ENCODE measurements at regions not wholly inside any gene's neighbourhood (a gene's known extent, or its start where the extent isn't known, plus 50 kb on each side); places are given as distances from the start of the nearest gene placed in this dataset.

DNA sequence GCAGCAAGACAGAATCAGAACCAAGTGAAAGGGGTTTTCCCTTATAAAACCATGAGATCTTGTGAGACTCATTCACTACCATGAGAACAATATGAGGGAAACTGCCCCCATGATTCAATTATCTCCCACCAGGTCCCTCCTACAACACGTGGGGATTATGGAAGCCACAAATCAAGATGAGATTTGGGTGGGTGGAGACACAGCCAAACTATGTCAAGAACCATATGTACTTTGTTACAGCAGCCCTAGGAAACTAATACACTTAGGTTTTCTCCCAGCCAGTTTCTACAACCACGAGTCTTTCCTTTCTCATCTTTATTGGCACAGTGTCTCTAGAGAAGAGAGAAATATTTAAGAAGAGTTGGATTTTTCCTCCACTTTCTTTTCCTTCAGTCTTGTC lies 72.6 kb downstream of the BTG1 start:
- H3K27me3 ChIP-seq (ENCODE audit: control insufficient read depth, insufficient read depth, low read length): no peaks in the 10 kb centered on the region
- H3K4me1 ChIP-seq (ENCODE audit: control insufficient read depth, insufficient read depth, low read length): peaks cover 7% of the 10 kb centered on the region; the same call in 1 of the 2 replicates
- H3K9ac ChIP-seq (ENCODE audit: low read length): no peak overlapping the region
- no peaks in the 10 kb centered on the region for H3K9me3 ChIP-seq (ENCODE audit: control insufficient read depth, insufficient read depth, low read depth, low read length)
- no peaks in the 10 kb centered on the region for H3K36me3 ChIP-seq (ENCODE audit: control insufficient read depth, insufficient read depth, low read length)
- H3K4me3 ChIP-seq (ENCODE audit: low read depth, low read length): no peak overlapping the region
- no peak overlapping the region for H3K27ac ChIP-seq (ENCODE audit: low read depth, low read length)

DNA sequence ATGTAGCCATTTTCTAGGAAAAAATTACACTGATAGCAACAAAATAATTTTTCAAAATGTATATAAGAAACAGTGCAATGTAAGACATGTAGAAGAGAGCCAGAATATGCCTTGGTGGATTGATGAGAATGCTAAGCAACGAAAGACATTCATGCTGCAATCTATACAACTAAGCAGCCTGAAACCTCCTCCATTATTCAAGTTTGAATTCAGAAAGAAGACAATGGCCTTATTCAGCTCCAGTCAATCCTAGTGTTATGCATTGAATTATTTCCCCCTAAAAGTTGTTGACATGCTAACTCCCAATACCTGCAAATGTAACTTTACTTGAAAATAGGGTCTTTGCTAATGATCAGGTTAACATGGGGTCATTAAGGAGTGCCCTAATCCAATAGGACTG lies 73.5 kb downstream of the BTG1 start:
- H3K27me3 ChIP-seq (ENCODE audit: control insufficient read depth, insufficient read depth, low read length): no peaks in the 10 kb centered on the region
- no peaks in the 10 kb centered on the region for H3K36me3 ChIP-seq (ENCODE audit: control insufficient read depth, insufficient read depth, low read length)
- H3K27ac ChIP-seq (ENCODE audit: low read depth, low read length): no peak overlapping the region
- peaks cover 7% of the 10 kb centered on the region; the same call in 1 of the 2 replicates for H3K4me1 ChIP-seq (ENCODE audit: control insufficient read depth, insufficient read depth, low read length)
- no peak overlapping the region for H3K9ac ChIP-seq (ENCODE audit: low read length)
- no peak overlapping the region for H3K4me3 ChIP-seq (ENCODE audit: low read depth, low read length)
- no peaks in the 10 kb centered on the region for H3K9me3 ChIP-seq (ENCODE audit: control insufficient read depth, insufficient read depth, low read depth, low read length)

DNA sequence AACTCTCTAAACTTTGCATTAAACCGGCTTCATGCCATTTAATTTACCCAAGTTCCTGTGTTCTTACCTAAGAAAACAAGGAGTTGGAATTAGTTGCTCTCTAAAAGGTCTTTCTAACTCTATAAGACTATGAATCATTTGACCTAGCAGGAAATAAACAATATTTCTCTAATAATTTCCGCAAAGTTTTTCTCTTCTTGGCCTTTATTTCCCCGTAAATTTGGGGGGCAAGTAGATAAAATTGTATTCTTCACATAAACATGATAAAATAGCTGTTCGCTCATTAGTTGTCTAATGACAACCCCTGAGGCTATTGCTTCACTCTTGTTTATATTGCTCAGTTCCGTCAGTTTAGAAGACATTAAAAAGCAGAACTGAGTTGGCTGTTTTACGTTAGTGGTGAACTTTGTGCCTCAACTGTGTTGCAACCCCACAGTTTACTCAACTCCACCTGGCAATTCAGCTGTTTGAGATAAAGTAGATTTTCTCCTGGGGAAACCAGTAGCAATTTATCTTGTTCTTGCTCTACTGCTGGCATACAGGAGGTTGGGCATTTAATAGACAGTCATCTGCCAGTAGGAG lies 74.7 kb downstream of the BTG1 start:
- no peaks in the 10 kb centered on the region for H3K9me3 ChIP-seq (ENCODE audit: control insufficient read depth, insufficient read depth, low read depth, low read length)
- no peaks in the 10 kb centered on the region for H3K36me3 ChIP-seq (ENCODE audit: control insufficient read depth, insufficient read depth, low read length)
- no peak overlapping the region for H3K27ac ChIP-seq (ENCODE audit: low read depth, low read length)
- H3K9ac ChIP-seq (ENCODE audit: low read length): no peak overlapping the region
- no peaks in the 10 kb centered on the region for H3K27me3 ChIP-seq (ENCODE audit: control insufficient read depth, insufficient read depth, low read length)
- no peak overlapping the region for H3K4me3 ChIP-seq (ENCODE audit: low read depth, low read length)
- peaks cover 7% of the 10 kb centered on the region; the same call in 1 of the 2 replicates for H3K4me1 ChIP-seq (ENCODE audit: control insufficient read depth, insufficient read depth, low read length)

DNA sequence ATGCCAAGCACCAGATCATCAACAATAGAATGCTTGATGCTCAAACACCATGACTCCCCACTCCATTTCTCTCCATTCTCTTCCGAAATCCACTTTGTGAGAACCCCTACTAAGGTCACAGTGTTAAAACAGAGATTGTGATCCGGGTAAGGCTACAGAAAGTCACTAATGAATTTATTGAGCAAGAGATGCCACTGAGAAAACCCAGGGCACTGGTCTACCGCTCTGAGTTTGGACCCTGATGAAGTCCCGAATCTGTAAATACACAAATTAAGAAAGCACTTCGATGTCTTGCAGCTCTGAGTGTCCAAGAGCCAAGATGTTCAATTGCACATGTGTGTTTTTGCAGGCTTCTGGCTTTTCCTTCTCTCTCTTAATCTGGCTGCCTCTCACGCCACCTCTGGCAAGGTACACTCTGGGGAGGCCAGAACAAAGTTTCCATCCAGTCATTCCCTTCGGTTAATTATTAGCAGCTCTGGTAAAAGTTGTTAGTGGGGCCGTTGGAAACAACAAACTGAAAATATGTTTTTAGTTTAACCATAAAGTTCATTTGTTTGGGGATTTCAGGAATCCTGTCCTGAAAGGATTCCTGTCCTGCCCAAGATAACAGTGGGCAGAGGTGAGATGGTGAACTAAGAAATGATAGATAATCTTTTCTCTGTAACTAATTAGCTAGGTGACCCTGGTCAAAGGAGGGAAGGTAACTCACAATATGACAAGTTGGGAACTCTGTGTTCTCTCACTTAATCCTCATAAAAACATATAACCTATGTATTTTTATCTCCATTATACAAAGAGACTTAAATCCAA lies 75.4 kb downstream of the BTG1 start:
- Histone ChIP-seq H3K27ac (ENCODE audit: low read depth, low read length) (no peak overlapping the region), H3K9ac (ENCODE audit: low read length) (no peak overlapping the region), H3K27me3 (ENCODE audit: control insufficient read depth, insufficient read depth, low read length) (no peaks in the 10 kb centered on the region)

DNA sequence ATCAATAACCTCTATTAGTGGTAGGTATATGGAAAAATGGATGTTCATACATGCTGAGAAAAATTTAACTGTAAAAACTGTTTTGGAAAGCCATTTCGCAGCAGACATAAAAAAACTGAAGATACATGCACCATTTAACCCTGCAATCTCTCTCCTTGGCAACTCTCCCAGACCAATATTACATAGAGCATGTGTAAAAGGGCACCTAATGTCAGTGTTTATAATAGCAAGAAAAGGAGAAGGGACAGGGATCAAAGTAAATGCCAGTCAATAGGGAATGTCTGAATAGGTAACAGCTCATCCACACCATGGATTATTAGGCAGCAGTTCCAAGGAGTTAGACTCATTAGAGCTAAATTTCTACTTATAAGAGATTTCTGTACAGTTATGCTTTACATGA lies 77.2 kb downstream of the BTG1 start:
- Histone ChIP-seq H3K27me3 (ENCODE audit: control insufficient read depth, insufficient read depth, low read length) (no peaks in the 10 kb centered on the region), H3K27ac (ENCODE audit: low read depth, low read length) (no peak overlapping the region), H3K9ac (ENCODE audit: low read length) (no peak overlapping the region), H3K4me1 (ENCODE audit: control insufficient read depth, insufficient read depth, low read length) (no peaks in the 10 kb centered on the region), H3K36me3 (ENCODE audit: control insufficient read depth, insufficient read depth, low read length) (no peaks in the 10 kb centered on the region), H3K4me3 (ENCODE audit: low read depth, low read length) (no peak overlapping the region), H3K9me3 (ENCODE audit: control insufficient read depth, insufficient read depth, low read depth, low read length) (no peaks in the 10 kb centered on the region)

More for the DNA sequence above, 75.4 kb downstream of the BTG1 start:
- Histone ChIP-seq H3K4me3 (ENCODE audit: low read depth, low read length) (no peak overlapping the region), H3K36me3 (ENCODE audit: control insufficient read depth, insufficient read depth, low read length) (no peaks in the 10 kb centered on the region), H3K9me3 (ENCODE audit: control insufficient read depth, insufficient read depth, low read depth, low read length) (no peaks in the 10 kb centered on the region), H3K4me1 (ENCODE audit: control insufficient read depth, insufficient read depth, low read length) (peaks cover 1% of the 10 kb centered on the region; the same call in 1 of the 2 replicates)

DNA sequence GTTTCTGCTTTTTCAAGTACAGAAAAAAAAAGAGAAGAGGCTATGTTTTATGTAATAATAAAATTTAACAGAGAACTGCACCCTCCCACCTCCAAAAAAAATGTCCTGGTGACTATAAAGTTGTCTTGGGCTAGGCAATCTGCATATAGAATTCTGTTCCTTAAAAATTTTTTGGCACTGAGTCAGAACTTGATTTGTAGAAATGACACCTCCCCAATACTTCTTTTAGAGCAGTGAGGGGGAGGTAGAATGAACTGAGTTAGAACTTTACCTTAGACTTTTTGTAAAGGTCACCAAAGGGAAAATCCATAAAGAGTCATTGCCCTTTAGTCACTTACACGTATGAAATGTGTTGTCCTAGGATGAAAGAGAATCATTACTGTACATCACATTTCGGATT lies 80.0 kb downstream of the BTG1 start:
- Histone ChIP-seq H3K9me3 (ENCODE audit: control insufficient read depth, insufficient read depth, low read depth, low read length) (no peaks in the 10 kb centered on the region), H3K4me1 (ENCODE audit: control insufficient read depth, insufficient read depth, low read length) (peaks cover 7% of the 10 kb centered on the region; the same call in 1 of the 2 replicates), H3K27ac (ENCODE audit: low read depth, low read length) (no peak overlapping the region), H3K27me3 (ENCODE audit: control insufficient read depth, insufficient read depth, low read length) (no peaks in the 10 kb centered on the region), H3K36me3 (ENCODE audit: control insufficient read depth, insufficient read depth, low read length) (no peaks in the 10 kb centered on the region), H3K4me3 (ENCODE audit: low read depth, low read length) (no peak overlapping the region), H3K9ac (ENCODE audit: low read length) (no peak overlapping the region)

DNA sequence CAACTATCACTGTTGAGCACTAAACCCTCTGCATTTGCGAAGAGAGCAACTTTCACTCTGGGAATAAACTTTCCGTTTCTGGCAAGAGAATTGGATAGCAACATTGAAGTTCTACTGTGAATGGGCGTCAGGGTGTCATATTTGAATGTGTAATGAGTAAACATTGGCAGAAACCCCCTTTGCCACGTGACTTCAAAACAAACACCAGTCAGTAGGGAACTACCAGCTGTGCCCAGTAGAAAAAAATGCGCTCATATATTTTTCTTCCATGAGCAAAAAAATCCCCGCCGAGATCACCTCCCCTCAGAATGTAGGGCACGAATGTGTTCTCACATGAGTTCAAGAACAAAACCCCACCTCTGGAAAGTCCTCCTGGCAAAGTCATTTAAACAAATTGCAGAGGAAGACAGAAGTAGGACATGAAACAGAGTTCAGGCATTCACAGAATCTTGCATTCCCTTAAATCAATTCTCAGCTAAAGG lies 80.6 kb downstream of the BTG1 start:
- H3K27me3 ChIP-seq (ENCODE audit: control insufficient read depth, insufficient read depth, low read length): no peaks in the 10 kb centered on the region
- H3K27ac ChIP-seq (ENCODE audit: low read depth, low read length): no peak overlapping the region
- H3K4me3 ChIP-seq (ENCODE audit: low read depth, low read length): no peak overlapping the region
- peaks cover 7% of the 10 kb centered on the region; the same call in 1 of the 2 replicates for H3K4me1 ChIP-seq (ENCODE audit: control insufficient read depth, insufficient read depth, low read length)
- no peak overlapping the region for H3K9ac ChIP-seq (ENCODE audit: low read length)
- H3K9me3 ChIP-seq (ENCODE audit: control insufficient read depth, insufficient read depth, low read depth, low read length): no peaks in the 10 kb centered on the region
- H3K36me3 ChIP-seq (ENCODE audit: control insufficient read depth, insufficient read depth, low read length): no peaks in the 10 kb centered on the region

DNA sequence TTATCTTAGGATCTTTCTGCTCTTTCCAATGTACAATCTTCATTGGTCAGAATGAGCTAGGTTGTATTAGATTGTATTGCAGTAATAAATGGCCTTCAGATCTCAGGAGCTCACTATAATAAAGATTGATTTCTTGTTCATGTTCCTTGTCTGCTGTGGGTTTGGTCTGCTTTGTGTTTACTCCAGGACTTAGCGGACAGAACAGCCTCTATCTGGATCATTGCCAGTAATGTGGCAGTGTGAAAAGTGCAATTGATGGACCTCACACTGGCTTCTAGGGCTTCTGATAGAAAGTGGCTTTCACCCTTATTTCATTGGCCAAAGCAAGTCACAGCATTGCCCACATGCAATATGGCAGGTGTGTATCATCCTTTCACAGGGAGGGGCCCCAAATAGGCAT lies 81.2 kb downstream of the BTG1 start:
- H3K4me1 ChIP-seq (ENCODE audit: control insufficient read depth, insufficient read depth, low read length): peaks cover 7% of the 10 kb centered on the region; the same call in 1 of the 2 replicates
- no peaks in the 10 kb centered on the region for H3K27me3 ChIP-seq (ENCODE audit: control insufficient read depth, insufficient read depth, low read length)
- no peaks in the 10 kb centered on the region for H3K9me3 ChIP-seq (ENCODE audit: control insufficient read depth, insufficient read depth, low read depth, low read length)
- H3K36me3 ChIP-seq (ENCODE audit: control insufficient read depth, insufficient read depth, low read length): no peaks in the 10 kb centered on the region
- H3K27ac ChIP-seq (ENCODE audit: low read depth, low read length): no peak overlapping the region
- no peak overlapping the region for H3K9ac ChIP-seq (ENCODE audit: low read length)
- no peak overlapping the region for H3K4me3 ChIP-seq (ENCODE audit: low read depth, low read length)

DNA sequence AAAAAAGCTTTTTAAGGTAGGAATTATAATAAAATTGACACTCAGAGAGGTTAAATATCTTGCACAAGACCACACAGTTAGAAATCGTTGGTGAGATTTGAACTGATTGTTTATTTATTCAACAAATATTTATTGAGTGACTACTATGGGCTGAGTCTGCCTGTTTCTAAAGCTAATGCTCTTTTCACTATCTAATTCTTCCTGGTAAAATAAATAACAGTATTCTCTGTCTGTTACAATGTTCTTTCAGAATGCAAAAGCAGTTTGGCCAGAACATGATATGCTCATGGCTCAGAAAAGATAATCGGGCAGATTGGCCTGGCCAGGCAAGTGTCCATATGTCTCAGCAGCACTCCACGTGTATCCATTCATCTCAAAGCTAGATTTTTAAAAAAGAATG lies 82.0 kb downstream of the BTG1 start:
- Histone ChIP-seq H3K4me3 (ENCODE audit: low read depth, low read length) (no peak overlapping the region), H3K27ac (ENCODE audit: low read depth, low read length) (no peak overlapping the region), H3K4me1 (ENCODE audit: control insufficient read depth, insufficient read depth, low read length) (peaks cover 7% of the 10 kb centered on the region; the same call in 1 of the 2 replicates), H3K9ac (ENCODE audit: low read length) (no peak overlapping the region), H3K9me3 (ENCODE audit: control insufficient read depth, insufficient read depth, low read depth, low read length) (no peaks in the 10 kb centered on the region), H3K27me3 (ENCODE audit: control insufficient read depth, insufficient read depth, low read length) (no peaks in the 10 kb centered on the region), H3K36me3 (ENCODE audit: control insufficient read depth, insufficient read depth, low read length) (no peaks in the 10 kb centered on the region)

DNA sequence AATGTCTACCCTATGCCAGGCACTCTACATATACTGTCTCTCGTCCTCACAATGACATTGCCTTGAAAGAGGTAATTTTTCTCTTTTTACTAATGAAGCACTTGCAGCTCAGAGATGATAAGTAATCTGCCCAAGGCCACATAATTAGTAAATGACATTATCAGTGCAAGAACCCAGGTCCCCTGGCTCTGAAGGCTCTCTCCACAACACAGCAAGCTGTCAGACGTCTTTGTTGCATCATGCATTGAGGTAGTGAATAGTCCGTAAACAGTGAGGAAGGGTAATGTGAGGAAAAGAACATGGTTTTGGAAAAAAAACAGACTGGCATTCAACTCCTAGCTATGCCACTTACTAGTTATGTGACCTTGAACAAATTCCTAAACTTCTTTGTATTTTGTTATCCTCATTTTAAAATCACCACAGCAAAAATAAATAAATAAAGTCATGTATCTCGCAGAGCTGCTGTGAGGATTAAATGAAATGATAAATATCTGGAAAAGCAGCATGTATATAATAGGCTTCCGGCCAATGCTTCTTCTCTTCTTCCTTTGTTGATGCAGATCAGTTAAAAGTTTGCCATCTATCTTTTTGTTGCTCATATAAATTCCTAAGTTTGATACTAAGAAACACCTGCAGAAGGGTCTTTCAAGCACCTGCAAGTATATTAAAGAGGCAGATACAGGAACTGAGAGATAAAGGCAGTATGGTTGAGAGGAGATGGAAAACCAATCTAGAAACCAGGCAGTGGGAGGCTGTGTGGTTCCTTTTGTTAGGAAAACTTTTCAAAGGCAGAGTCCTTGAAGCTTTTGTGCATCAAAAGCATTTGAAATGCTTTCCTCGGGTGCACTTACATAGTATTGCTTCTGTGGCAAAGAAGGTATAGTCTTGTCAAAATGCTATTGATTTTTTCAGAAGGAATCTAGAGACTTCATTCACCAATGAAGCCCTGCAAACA lies 82.8 kb downstream of the BTG1 start:
- H3K27ac ChIP-seq (ENCODE audit: low read depth, low read length): no peak overlapping the region
- no peaks in the 10 kb centered on the region for H3K27me3 ChIP-seq (ENCODE audit: control insufficient read depth, insufficient read depth, low read length)
- no peak overlapping the region for H3K4me3 ChIP-seq (ENCODE audit: low read depth, low read length)
- no peak overlapping the region for H3K9ac ChIP-seq (ENCODE audit: low read length)
- peaks cover 7% of the 10 kb centered on the region; the same call in 1 of the 2 replicates for H3K4me1 ChIP-seq (ENCODE audit: control insufficient read depth, insufficient read depth, low read length)
- H3K36me3 ChIP-seq (ENCODE audit: control insufficient read depth, insufficient read depth, low read length): no peaks in the 10 kb centered on the region
- H3K9me3 ChIP-seq (ENCODE audit: control insufficient read depth, insufficient read depth, low read depth, low read length): no peaks in the 10 kb centered on the region

Data from HUES6 (cell line).